ENCODE measurements at regions not wholly inside any gene's neighbourhood (a gene's known extent, or its start where the extent isn't known, plus 50 kb on each side); places are given as distances from the start of the nearest gene placed in this dataset.

DNA sequence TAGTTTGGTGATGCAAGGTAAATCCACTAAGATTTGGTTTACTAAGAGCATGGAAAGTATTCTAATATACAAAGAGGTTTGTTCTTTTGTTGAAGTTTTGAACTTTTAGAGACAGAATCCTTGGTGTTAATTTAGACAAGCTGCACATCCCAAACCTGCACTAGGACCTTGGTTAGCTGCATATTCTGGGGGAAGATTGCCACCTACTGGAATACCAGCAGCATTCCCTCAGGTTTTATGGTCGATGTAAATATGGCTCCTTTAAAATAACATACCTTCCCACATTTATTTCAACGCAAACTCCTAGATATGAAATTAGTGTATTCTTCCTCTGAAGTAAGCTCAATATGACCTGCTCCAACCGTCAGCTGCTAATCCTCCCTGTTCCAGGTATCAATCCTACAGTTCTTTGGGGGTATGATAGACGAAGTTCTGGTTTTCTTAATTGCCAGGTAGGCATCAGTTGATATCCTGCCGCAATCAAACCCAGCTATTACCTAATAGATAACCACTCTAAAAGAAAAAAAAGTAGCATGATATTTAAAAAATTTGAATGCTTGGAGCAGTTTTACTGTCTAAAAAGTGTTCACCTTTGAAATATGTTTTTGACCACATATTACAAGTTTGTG lies 624.1 kb downstream of the ISL1 start:
- TF ChIP-seq, protein P1, sequence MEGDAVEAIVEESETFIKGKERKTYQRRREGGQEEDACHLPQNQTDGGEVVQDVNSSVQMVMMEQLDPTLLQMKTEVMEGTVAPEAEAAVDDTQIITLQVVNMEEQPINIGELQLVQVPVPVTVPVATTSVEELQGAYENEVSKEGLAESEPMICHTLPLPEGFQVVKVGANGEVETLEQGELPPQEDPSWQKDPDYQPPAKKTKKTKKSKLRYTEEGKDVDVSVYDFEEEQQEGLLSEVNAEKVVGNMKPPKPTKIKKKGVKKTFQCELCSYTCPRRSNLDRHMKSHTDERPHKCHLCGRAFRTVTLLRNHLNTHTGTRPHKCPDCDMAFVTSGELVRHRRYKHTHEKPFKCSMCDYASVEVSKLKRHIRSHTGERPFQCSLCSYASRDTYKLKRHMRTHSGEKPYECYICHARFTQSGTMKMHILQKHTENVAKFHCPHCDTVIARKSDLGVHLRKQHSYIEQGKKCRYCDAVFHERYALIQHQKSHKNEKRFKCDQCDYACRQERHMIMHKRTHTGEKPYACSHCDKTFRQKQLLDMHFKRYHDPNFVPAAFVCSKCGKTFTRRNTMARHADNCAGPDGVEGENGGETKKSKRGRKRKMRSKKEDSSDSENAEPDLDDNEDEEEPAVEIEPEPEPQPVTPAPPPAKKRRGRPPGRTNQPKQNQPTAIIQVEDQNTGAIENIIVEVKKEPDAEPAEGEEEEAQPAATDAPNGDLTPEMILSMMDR (conservative IDR thresholded peaks at IDR 0.05; ENCODE audit: low read depth, low read length), result peak; percentile 74
- TF ChIP-seq POLR2A (IDR thresholded peaks at IDR 0.05; ENCODE audit: low read depth, low read length) (no peak), MAFK (IDR thresholded peaks at IDR 0.05; ENCODE audit: low read depth, low read length) (no peak), RCOR1 (IDR thresholded peaks at IDR 0.05; ENCODE audit: insufficient replicate concordance, low read length) (no peak), BHLHE40 (IDR thresholded peaks at IDR 0.05; ENCODE audit: low read depth, low read length) (no peak)

Data from IMR-90 (cell line).